ENCODE measurements at regions not wholly inside any gene's neighbourhood (a gene's known extent, or its start where the extent isn't known, plus 50 kb on each side); places are given as distances from the start of the nearest gene placed in this dataset.

GRCh38 chr14:71855399-71856036 is 76.7 kb upstream of the RGS6 start:
- 100% methylated on average over 1 of the region's 1 CpG for WGBS
- H3K9me3 ChIP-seq, result peaks cover 0 to 2% (median 0%) of the 10 kb centered on the region in 4 donors

DNA sequence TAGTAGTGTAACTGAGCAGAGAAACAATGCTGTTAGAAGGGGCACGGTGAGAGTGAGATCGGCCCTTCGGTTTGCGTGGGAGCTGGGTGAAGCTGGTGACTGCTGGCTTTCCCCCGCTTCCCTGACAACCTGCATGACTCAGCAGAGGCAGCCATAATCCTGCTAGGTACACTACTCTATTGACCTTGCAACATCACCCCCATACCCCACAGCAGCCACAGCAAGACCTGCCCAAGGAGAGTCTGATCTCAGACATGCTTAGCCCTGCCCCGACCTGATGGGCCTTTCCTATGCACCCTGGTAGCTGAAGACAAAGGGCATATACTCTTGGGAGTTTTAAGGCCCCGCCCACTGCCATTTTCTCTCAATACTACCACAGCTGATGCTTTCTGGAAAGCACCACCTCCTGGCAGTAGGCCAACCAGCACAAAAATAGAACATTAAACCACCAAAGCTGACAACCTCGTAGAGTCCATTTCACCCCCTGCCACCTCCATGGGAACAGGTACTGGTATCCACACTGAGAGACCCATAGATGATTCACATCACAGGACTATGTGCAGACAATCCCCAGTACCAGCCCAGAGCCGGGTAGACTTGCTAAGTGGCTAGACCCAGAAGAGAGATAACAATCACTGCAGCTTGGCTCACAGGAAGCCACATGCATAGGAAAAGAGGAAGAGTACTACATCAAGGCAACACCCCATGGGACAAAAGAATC is 75.9 kb upstream of the RGS6 start:
- Histone ChIP-seq H3K27me3 (no peaks in the 10 kb centered on the region), H3K4me1 (peaks cover 0 to 5% (median 0%) of the 10 kb centered on the region in 4 donors), H3K27ac (replicated peaks in 1 of 4) (no peak overlapping the region), H3K36me3 (no peaks in the 10 kb centered on the region), H3K4me3 (no peak overlapping the region), H3K9me3 (peaks cover 0 to 3% (median 0%) of the 10 kb centered on the region in 4 donors)
- 60% methylated on average over 9 of the region's 9 CpGs for WGBS
- intact Hi-C loops (cut with DNase I), result loop anchor here (5.0 kb wide), 1 partner anchor 719 kb away; no protein-coding TSS in a partner anchor
- TF ChIP-seq POLR2AphosphoS5 (IDR thresholded peaks at IDR 0.05) (no peak), POLR2A (IDR thresholded peaks at IDR 0.05; ENCODE audit: low read depth) (no peak), CTCF (IDR thresholded peaks at IDR 0.05) (no peak), EP300 (IDR thresholded peaks at IDR 0.05) (no peak)
- no peak for DNase-seq (ENCODE audit: extremely low spot score)

More at GRCh38 chr14:71855399-71856036, 76.7 kb upstream of the RGS6 start:
- intact Hi-C loops (cut with DNase I), result loop anchor here (5.0 kb wide), 1 partner anchor 718 kb away; no protein-coding TSS in a partner anchor
- H3K27me3 ChIP-seq, result no peaks in the 10 kb centered on the region
- no peaks in the 10 kb centered on the region for H3K36me3 ChIP-seq
- no peak for TF ChIP-seq EP300 (IDR thresholded peaks at IDR 0.05)
- TF ChIP-seq CTCF (IDR thresholded peaks at IDR 0.05), result peak; percentile 34 to 55 (median 43)
- no peak for TF ChIP-seq POLR2A (IDR thresholded peaks at IDR 0.05; ENCODE audit: low read depth)
- no peak for TF ChIP-seq POLR2AphosphoS5 (IDR thresholded peaks at IDR 0.05)
- no peak overlapping the region for H3K4me3 ChIP-seq
- DNase-seq (ENCODE audit: extremely low spot score), result no peak
- no peak overlapping the region for H3K27ac ChIP-seq (replicated peaks in 1 of 4)
- H3K4me1 ChIP-seq, result peaks cover 0 to 5% (median 0%) of the 10 kb centered on the region in 4 donors

DNA sequence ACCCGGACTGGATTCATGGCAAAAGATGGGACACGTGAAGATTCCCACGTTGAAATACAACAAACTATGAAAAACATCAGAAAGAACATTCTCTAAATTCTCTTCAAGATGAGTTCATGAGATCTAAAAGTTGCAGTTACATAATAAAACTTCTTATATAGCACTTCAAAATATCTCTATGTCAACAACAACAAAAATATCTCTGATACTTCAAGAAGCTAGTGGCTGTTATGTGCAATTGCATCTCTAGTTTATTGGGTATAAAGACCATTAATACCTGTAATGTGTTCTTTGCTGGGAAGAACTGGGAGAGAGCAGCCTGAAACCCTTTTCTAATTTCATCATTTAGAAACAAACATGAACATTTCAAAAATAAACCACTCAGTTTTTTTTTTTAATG is 69.2 kb upstream of the RGS6 start:
- Histone ChIP-seq H3K36me3 (no peaks in the 10 kb centered on the region), H3K27me3 (no peaks in the 10 kb centered on the region), H3K4me3 (no peak overlapping the region), H3K4me1 (no peaks in the 10 kb centered on the region), H3K27ac (replicated peaks in 1 of 4) (no peak overlapping the region), H3K9me3 (peaks cover 0 to 3% (median 0%) of the 10 kb centered on the region in 4 donors)
- no peak for DNase-seq (ENCODE audit: extremely low spot score)
- intact Hi-C loops (cut with DNase I), result no loop called here
- TF ChIP-seq CTCF (IDR thresholded peaks at IDR 0.05), result peak in 1 of 3 experiments; percentile 21
- no peak for TF ChIP-seq POLR2A (IDR thresholded peaks at IDR 0.05; ENCODE audit: low read depth)
- 93% methylated on average over 3 of the region's 3 CpGs for WGBS

GRCh38 chr14:71863766-71864165 is 68.5 kb upstream of the RGS6 start:
- Histone ChIP-seq H3K27ac (replicated peaks in 1 of 4) (no peak overlapping the region), H3K4me1 (no peaks in the 10 kb centered on the region), H3K4me3 (no peak overlapping the region), H3K9me3 (peaks cover 0 to 3% (median 0%) of the 10 kb centered on the region in 4 donors), H3K36me3 (no peaks in the 10 kb centered on the region), H3K27me3 (no peaks in the 10 kb centered on the region)
- intact Hi-C loops (cut with DNase I), result no loop called here
- TF ChIP-seq EP300 (IDR thresholded peaks at IDR 0.05), result no peak
- no peak for TF ChIP-seq CTCF (IDR thresholded peaks at IDR 0.05)
- no peak for TF ChIP-seq POLR2A (IDR thresholded peaks at IDR 0.05; ENCODE audit: low read depth)
- no peak for TF ChIP-seq POLR2AphosphoS5 (IDR thresholded peaks at IDR 0.05)
- WGBS, result 72% methylated on average over 3 of the region's 3 CpGs
- no peak for DNase-seq (ENCODE audit: extremely low spot score)

Small RNA genes lying in the stretch of these regions (small RNA-seq; reads per million reads assigned to genes)
- gene RN7SL683P, result 0 reads per million in 3 donors
- 0 reads per million in 3 donors for gene SNORD56B

Measured in esophagus muscularis mucosa (tissue), 4 donors.